ENCODE measurements at regions not wholly inside any gene's neighbourhood (a gene's known extent, or its start where the extent isn't known, plus 50 kb on each side); places are given as distances from the start of the nearest gene placed in this dataset.
A peak's percentile ranks its signal among the peaks of the same experiment; 100 is the strongest.
"Not testable (repeated sequence)": the region's sequence is repeated elsewhere in the genome, so short reads cannot be mapped to it uniquely, and the experiment has no call there.

GRCh38 chr11:13152736-13153541, 124.7 kb upstream of the BMAL1 start:
- no peak for DNase-seq (ENCODE audit: extremely low read depth, low read depth)
- TF ChIP-seq CTCF (IDR thresholded peaks at IDR 0.05; ENCODE audit: low read depth, low read length) = peak; percentile 57

GRCh38 chr11:13154374-13154773, 123.2 kb upstream of the BMAL1 start:
- DNase-seq (ENCODE audit: extremely low read depth, low read depth) = not testable (repeated sequence)

DNA sequence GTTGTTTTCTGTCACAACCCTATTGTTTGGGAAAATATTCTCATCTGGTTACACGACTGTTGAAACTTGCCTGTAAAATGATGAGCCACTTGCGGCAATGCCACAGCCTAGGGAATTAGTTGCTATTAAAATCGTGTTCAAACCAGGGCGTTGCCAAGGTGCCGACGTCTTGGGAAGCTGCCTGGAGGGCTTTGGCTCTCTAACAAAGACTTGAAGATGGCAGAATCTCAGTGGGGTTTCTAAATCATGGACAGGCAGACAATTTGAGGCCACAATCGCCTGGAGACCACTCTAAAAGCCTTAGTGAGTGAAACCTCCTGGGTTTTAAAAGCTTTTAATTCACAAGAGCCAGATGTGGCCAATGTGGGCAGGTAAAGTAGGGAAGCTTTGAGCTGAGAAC, 117.2 kb upstream of the BMAL1 start:
- no peak for TF ChIP-seq CTCF (IDR thresholded peaks at IDR 0.05; ENCODE audit: low read depth, low read length)
- DNase-seq (ENCODE audit: extremely low read depth, low read depth) = no peak

- no peak for TF ChIP-seq CTCF (IDR thresholded peaks at IDR 0.05; ENCODE audit: low read depth, low read length)
- no peak for DNase-seq (ENCODE audit: extremely low read depth, low read depth)
Observed at GRCh38 chr11:13160806-13161205, 116.8 kb upstream of the BMAL1 start.

GRCh38 chr11:13163158-13163557, 114.4 kb upstream of the BMAL1 start:
- TF ChIP-seq CTCF (IDR thresholded peaks at IDR 0.05; ENCODE audit: low read depth, low read length) = no peak

GRCh38 chr11:13166036-13166435, 111.6 kb upstream of the BMAL1 start:
- no peak for TF ChIP-seq CTCF (IDR thresholded peaks at IDR 0.05; ENCODE audit: low read depth, low read length)
- DNase-seq (ENCODE audit: extremely low read depth, low read depth) = no peak

More at GRCh38 chr11:13163158-13163557, 114.4 kb upstream of the BMAL1 start:
- no peak for DNase-seq (ENCODE audit: extremely low read depth, low read depth)

DNA sequence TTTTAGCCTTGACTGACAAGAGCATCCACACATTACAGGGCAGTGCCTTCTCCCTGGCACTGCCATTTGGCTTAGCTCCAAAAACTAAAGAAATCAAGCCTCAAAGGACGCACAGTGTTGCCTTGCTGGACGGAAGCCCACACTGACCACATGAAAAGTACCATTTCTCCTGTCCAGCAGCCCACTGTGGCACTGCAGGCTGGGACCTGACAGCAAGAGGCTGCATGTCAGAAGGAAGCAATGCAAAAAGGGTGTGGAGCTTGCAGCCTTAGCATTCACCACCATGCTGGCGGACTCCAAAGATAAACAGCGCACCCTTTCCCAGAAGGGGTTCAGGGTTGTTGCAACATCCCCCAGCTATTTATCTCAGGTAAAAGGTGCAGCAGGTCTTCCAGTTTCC, 109.3 kb upstream of the BMAL1 start:
- no peak for DNase-seq (ENCODE audit: extremely low read depth, low read depth)
- no peak for TF ChIP-seq CTCF (IDR thresholded peaks at IDR 0.05; ENCODE audit: low read depth, low read length)

GRCh38 chr11:13169709-13170108, 107.9 kb upstream of the BMAL1 start:
- no peak for TF ChIP-seq CTCF (IDR thresholded peaks at IDR 0.05; ENCODE audit: low read depth, low read length)
- DNase-seq (ENCODE audit: extremely low read depth, low read depth) = peak; percentile 41
